HUES48 (cell line): ENCODE measurements at regions not wholly inside any gene's neighbourhood (a gene's known extent, or its start where the extent isn't known, plus 50 kb on each side); places are given as distances from the start of the nearest gene placed in this dataset.

Experiments used
- H3K27ac ChIP-seq: one replicate; pipeline ENCODE4 v1.7.0; 2013; ENCODE audit warnings: low read depth, low read length, inconsistent platforms
- H3K27me3 ChIP-seq: 2 replicates; pipeline ENCODE4 v1.6.1; 2013; ENCODE audit warnings: mild to moderate bottlenecking, low read length; ENCODE audit not compliant: control insufficient read depth, insufficient read depth
- H3K36me3 ChIP-seq: 2 replicates; pipeline ENCODE4 v1.6.1; 2013; ENCODE audit warnings: low read length; ENCODE audit not compliant: control insufficient read depth, insufficient read depth
- H3K4me1 ChIP-seq: 2 replicates; pipeline ENCODE4 v1.6.1; 2013; ENCODE audit warnings: mild to moderate bottlenecking, low read length; ENCODE audit not compliant: control insufficient read depth, insufficient read depth
- H3K4me3 ChIP-seq: 2 replicates; pipeline ENCODE4 v1.5.1; 2013; ENCODE audit warnings: mild to moderate bottlenecking, low read depth, low read length
- H3K9ac ChIP-seq: 2 replicates; pipeline ENCODE4 v1.6.1; 2013; ENCODE audit warnings: mild to moderate bottlenecking, low read depth, low read length, moderate library complexity
- H3K9me3 ChIP-seq: 2 replicates; pipeline ENCODE4 v1.6.1; 2013; ENCODE audit warnings: low read length; ENCODE audit not compliant: control insufficient read depth, insufficient read depth

DNA sequence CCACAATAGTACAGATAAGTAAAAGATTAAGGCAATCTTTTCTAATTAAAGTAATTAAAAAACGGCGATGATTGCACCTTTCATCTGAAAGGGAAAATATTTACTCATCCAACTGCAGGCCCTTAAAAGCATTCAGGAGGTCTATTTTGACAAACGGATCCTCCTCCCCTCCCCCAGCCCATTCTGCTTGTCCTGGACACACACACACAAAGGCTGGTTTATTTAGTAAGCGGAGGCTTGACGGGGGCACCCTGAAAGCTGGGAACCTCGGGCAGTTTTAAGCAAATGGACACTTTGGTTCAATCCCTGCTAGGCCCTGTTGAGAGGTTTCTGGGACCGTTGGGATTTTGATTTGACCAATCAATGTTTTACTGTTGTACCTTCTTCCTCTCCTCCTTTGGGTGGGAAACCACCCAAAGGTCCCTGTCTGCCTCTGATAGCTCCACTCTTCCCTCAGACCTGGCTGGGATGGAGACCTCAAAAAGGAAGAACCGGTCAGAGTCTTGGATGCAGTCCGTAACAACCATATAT is 135.8 kb upstream of the HAAO start:
- H3K27me3 ChIP-seq = no peaks in the 10 kb centered on the region
- H3K4me3 ChIP-seq = no peak overlapping the region
- no peak overlapping the region for H3K9ac ChIP-seq
- H3K9me3 ChIP-seq = no peaks in the 10 kb centered on the region
- H3K36me3 ChIP-seq = no peaks in the 10 kb centered on the region
- peak overlapping the region; percentile 99 for H3K27ac ChIP-seq
- peaks cover 67% of the 10 kb centered on the region for H3K4me1 ChIP-seq

DNA sequence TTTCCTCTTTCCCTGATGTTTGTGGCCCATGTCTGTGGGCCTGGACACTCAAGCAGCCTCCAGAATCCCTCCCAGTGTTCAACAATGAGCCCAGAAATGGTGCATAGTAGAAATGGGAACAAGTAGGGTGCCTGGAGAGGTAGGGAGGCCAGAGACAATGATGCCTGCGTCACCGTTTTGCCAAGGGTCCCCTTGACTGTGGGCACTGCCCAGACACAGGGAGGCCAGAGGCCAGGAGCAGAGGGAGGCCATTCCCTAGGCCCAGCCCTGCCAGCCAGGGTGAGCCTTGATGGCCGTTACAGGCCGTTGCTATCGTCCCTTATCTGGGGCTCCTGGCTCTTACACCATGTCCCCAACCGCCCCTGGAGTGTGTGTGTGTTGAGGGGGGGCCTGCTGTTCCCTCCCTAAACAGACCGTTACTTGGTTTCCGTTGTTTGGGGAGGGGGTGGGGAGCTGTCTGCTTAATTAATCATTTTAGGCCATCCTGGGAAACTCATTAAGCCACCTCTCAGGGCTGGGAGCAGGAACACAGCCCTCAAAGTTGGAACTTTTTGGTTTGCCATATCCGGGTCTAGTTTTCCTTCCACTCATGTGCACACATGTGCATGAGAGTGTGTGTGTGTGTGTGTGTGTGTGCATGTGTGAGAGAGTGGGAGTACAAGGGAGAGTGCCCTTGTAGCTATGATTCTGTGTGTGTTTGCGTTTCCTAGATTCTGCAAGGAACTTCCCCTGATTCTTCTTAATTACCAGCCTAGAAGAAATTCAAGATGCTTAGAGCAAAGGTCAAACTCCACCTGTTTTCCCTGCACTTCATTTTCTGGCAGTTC is 135.2 kb upstream of the HAAO start:
- H3K9ac ChIP-seq = no peak overlapping the region
- peaks cover 67% of the 10 kb centered on the region for H3K4me1 ChIP-seq
- H3K27ac ChIP-seq = peak overlapping the region; percentile 99
- H3K9me3 ChIP-seq = no peaks in the 10 kb centered on the region
- no peak overlapping the region for H3K4me3 ChIP-seq
- no peaks in the 10 kb centered on the region for H3K27me3 ChIP-seq
- H3K36me3 ChIP-seq = no peaks in the 10 kb centered on the region

GRCh38 chr2:42926434-42927333 is 134.3 kb upstream of the HAAO start:
- Histone ChIP-seq H3K9me3 (no peaks in the 10 kb centered on the region), H3K4me3 (no peak overlapping the region), H3K36me3 (no peaks in the 10 kb centered on the region), H3K4me1 (peaks cover 63% of the 10 kb centered on the region), H3K27ac (peak overlapping the region; percentile 99), H3K27me3 (no peaks in the 10 kb centered on the region), H3K9ac (peak overlapping the region; percentile 18; the same call in 1 of the 2 replicates)

- H3K4me1 ChIP-seq = peaks cover 61% of the 10 kb centered on the region
- H3K27ac ChIP-seq = peak overlapping the region; percentile 99
- H3K27me3 ChIP-seq = no peaks in the 10 kb centered on the region
- H3K9ac ChIP-seq = peak overlapping the region; percentile 18; the same call in 1 of the 2 replicates
- H3K4me3 ChIP-seq = no peak overlapping the region
- H3K9me3 ChIP-seq = no peaks in the 10 kb centered on the region
- no peaks in the 10 kb centered on the region for H3K36me3 ChIP-seq
Observed at GRCh38 chr2:42925742-42926433, 133.5 kb upstream of the HAAO start.

- H3K36me3 ChIP-seq = no peaks in the 10 kb centered on the region
- H3K4me1 ChIP-seq = peaks cover 51% of the 10 kb centered on the region
- peak overlapping the region; percentile 99 for H3K27ac ChIP-seq
- H3K27me3 ChIP-seq = no peaks in the 10 kb centered on the region
- peak overlapping the region; percentile 62 for H3K9ac ChIP-seq
- H3K4me3 ChIP-seq = no peak overlapping the region
- H3K9me3 ChIP-seq = no peaks in the 10 kb centered on the region
Observed at GRCh38 chr2:42924418-42924886, 132.1 kb upstream of the HAAO start.

DNA sequence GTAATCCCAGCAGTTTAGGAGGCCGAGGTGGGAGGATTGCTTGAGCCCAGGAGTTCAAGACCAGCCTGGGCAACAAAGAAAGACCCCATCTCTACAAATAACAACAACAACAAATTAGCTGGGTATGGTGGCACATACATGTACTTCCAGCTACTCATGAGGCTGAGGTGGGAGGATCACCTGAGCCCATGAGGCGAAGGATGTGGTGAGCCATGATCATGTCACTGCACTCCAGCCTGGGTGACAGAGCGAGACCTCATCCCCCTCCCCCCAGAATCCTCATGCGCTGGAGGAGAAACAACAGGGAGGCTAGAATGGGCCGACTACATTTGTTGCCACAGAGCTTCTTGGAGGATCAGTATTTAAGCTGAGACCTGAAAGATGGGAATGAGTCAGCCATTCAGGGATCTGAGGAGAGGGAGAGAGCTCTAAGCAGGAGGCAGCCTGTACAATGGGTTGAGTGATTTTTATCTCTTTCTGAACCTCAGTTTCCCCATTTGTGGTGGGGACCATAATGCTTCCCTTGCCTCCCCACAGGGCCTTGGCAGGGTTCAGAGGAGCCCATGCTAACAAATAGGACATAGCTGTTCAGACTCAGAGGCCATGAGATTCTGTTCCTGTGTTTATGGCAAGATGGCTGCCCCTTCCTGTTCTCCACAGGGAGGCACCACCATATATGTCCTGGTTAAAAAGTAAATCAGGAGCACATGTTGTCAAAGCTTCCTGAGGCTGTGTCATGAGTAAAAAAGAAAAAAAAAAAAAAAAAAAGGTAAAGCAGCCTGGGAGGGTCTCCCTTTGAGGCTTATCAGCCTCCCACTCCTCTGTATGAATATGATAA is 131.4 kb upstream of the HAAO start:
- no peaks in the 10 kb centered on the region for H3K36me3 ChIP-seq

DNA sequence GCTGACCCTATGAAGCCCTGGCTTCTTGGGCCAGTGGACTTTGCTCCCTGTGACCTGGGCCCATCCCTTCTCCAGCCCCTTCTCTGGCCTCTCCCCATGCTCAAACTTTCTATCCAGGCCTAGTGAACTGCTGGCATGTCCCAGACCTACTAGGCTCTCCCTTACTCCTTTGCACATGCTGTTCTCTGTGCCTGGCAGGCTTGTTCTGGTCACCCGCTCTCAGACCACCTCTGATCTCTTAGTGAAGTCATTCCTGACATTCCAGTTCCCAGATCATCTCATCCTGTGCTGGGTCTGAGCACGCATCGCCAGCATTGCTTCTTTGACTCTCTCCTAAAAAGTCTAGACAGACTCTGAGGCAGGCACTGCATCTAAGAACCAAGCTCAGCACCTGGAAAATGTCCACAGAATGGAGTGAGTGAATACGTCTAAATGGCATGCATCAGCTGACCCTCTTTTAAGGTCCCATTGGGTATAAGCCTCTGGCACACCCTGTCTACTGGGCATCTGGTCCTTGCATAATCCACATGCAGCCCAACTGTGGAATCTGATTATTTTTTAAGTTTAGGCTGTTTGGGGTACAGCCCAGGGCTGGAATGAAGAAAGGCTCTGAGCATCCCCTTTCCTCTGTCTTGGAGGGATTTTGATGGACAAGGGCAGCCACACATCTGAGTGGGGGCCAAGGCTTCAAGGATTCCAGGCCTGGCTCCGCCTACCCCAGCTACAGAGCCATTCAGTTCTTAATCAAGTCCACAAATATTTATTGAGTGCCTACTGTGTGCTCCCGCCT is 130.6 kb upstream of the HAAO start:
- Histone ChIP-seq H3K36me3 (no peaks in the 10 kb centered on the region), H3K27ac (peak overlapping the region; percentile 99), H3K27me3 (no peaks in the 10 kb centered on the region), H3K4me3 (no peak overlapping the region), H3K9me3 (no peaks in the 10 kb centered on the region), H3K9ac (no peak overlapping the region), H3K4me1 (peaks cover 36% of the 10 kb centered on the region)

More for the DNA sequence above, 131.4 kb upstream of the HAAO start:
- peaks cover 44% of the 10 kb centered on the region for H3K4me1 ChIP-seq
- no peaks in the 10 kb centered on the region for H3K27me3 ChIP-seq
- peak overlapping the region; percentile 99 for H3K27ac ChIP-seq
- H3K9me3 ChIP-seq = no peaks in the 10 kb centered on the region
- no peak overlapping the region for H3K4me3 ChIP-seq
- H3K9ac ChIP-seq = peak overlapping the region; percentile 62; the same call in 1 of the 2 replicates

GRCh38 chr2:42922293-42922692 is 129.9 kb upstream of the HAAO start:
- H3K4me1 ChIP-seq = peaks cover 30% of the 10 kb centered on the region

GRCh38 chr2:42921721-42922120 is 129.3 kb upstream of the HAAO start:
- Histone ChIP-seq H3K9ac (no peak overlapping the region), H3K27ac (no peak overlapping the region), H3K9me3 (no peaks in the 10 kb centered on the region), H3K36me3 (no peaks in the 10 kb centered on the region), H3K4me1 (peaks cover 30% of the 10 kb centered on the region), H3K27me3 (no peaks in the 10 kb centered on the region), H3K4me3 (no peak overlapping the region)

More at GRCh38 chr2:42922293-42922692, 129.9 kb upstream of the HAAO start:
- Histone ChIP-seq H3K27me3 (no peaks in the 10 kb centered on the region), H3K36me3 (no peaks in the 10 kb centered on the region), H3K4me3 (no peak overlapping the region), H3K9ac (no peak overlapping the region), H3K27ac (no peak overlapping the region), H3K9me3 (no peaks in the 10 kb centered on the region)
